Neuronal stem cell (in vitro differentiated cells): ENCODE measurements at regions not wholly inside any gene's neighbourhood (a gene's known extent, or its start where the extent isn't known, plus 50 kb on each side); places are given as distances from the start of the nearest gene placed in this dataset.

Experiments
- DNase-seq: peaks from one replicate; pipeline ENCODE4 v3.0.0-alpha.2; 2013; ENCODE audit warnings: low spot score
- H2AFZ ChIP-seq: one replicate; pipeline ENCODE4 v1.6.1; 2013; ENCODE audit warnings: mild to moderate bottlenecking, low read length, inconsistent platforms
- H2AK5ac ChIP-seq: 2 replicates; pipeline ENCODE4 v1.6.1; 2013; ENCODE audit warnings: low read depth, mild to moderate bottlenecking, inconsistent platforms, low read length, moderate library complexity, mixed read lengths
- H2BK120ac ChIP-seq: 2 replicates; pipeline ENCODE4 v1.6.1; 2013; ENCODE audit warnings: low read depth, mild to moderate bottlenecking, inconsistent platforms, low read length, moderate library complexity, mixed read lengths
- H2BK12ac ChIP-seq: one replicate; pipeline ENCODE4 v1.6.1; 2013; ENCODE audit warnings: low read length, inconsistent platforms
- H2BK15ac ChIP-seq: 2 replicates; pipeline ENCODE4 v1.6.1; 2013; ENCODE audit warnings: mild to moderate bottlenecking, low read length, inconsistent platforms, mixed read lengths
- H2BK5ac ChIP-seq: one replicate; pipeline ENCODE4 v1.6.1; 2013; ENCODE audit warnings: inconsistent platforms, mild to moderate bottlenecking, low read length, moderate library complexity
- H3K14ac ChIP-seq: one replicate; pipeline ENCODE4 v1.6.1; 2013; ENCODE audit warnings: low read length, inconsistent platforms
- H3K18ac ChIP-seq: 2 replicates; pipeline ENCODE4 v1.6.1; 2013; ENCODE audit warnings: low read length, inconsistent platforms
- H3K23ac ChIP-seq: 2 replicates; pipeline ENCODE4 v1.6.1; 2013; ENCODE audit warnings: low read depth, mild to moderate bottlenecking, mixed read lengths, low read length, inconsistent platforms; ENCODE audit not compliant: poor library complexity
- H3K27ac ChIP-seq: replicated peaks from 3 replicates; pipeline ENCODE4 v1.5.1; 2013; ENCODE audit warnings: low read length, inconsistent platforms
- H3K27me3 ChIP-seq, 3 experiments: 2 replicates each; pipeline ENCODE4 v1.6.1; 2013; ENCODE audit warnings: low read length in 3 of 3, mild to moderate bottlenecking in 2 of 3, inconsistent platforms in 1 of 3, low read depth in 1 of 3, mixed read lengths in 1 of 3, moderate library complexity in 1 of 3; ENCODE audit not compliant: control insufficient read depth in 3 of 3, insufficient read depth in 3 of 3
- H3K36me3 ChIP-seq, 2 donors: replicated peaks in 1 of 2; 2 replicates each; pipeline ENCODE4 v1.6.1; 2013; ENCODE audit warnings: low read length in 2 of 2; ENCODE audit not compliant: control insufficient read depth in 2 of 2, insufficient read depth in 2 of 2
- H3K4ac ChIP-seq: 2 replicates; pipeline ENCODE4 v1.6.1; 2013; ENCODE audit warnings: inconsistent platforms, mild to moderate bottlenecking, low read length, moderate library complexity
- H3K4me1 ChIP-seq, 2 donors: 1 replicate in 1 of 2; 2 replicates in 1 of 2; pipeline ENCODE4 v1.6.1; 2013; ENCODE audit warnings: low read length in 2 of 2, low read depth in 1 of 2; ENCODE audit not compliant: control insufficient read depth in 2 of 2, insufficient read depth in 1 of 2
- H3K4me2 ChIP-seq: one replicate; pipeline ENCODE4 v1.6.1; 2013; ENCODE audit warnings: mild to moderate bottlenecking, low read length, inconsistent platforms; ENCODE audit not compliant: insufficient read depth, poor library complexity, severe bottlenecking
- H3K4me3 ChIP-seq, 2 donors: 2 replicates each; pipeline ENCODE4 v1.5.1; 2013; ENCODE audit warnings: low read length in 2 of 2, mild to moderate bottlenecking in 2 of 2, inconsistent platforms in 1 of 2, moderate library complexity in 1 of 2
- H3K79me1 ChIP-seq: one replicate; pipeline ENCODE4 v1.6.1; 2013; ENCODE audit warnings: low read depth, mild to moderate bottlenecking, inconsistent platforms, low read length, moderate library complexity
- H3K9ac ChIP-seq: one replicate; pipeline ENCODE4 v1.6.1; 2013; ENCODE audit warnings: mild to moderate bottlenecking, low read depth, low read length, inconsistent platforms; ENCODE audit not compliant: poor library complexity
- H3K9me3 ChIP-seq, 2 donors: replicated peaks in 1 of 2; 2 replicates each; pipeline versions ENCODE3 to v1.6.1; 2013; ENCODE audit warnings: low read length in 2 of 2, mild to moderate bottlenecking in 2 of 2, inconsistent platforms in 1 of 2, low read depth in 1 of 2, mixed read lengths in 1 of 2, moderate library complexity in 1 of 2; ENCODE audit not compliant: control insufficient read depth in 2 of 2, insufficient read depth in 1 of 2
- H4K8ac ChIP-seq: one replicate; pipeline ENCODE4 v1.6.1; 2013; ENCODE audit warnings: low read depth, mild to moderate bottlenecking, inconsistent platforms, low read length, moderate library complexity
- H4K91ac ChIP-seq: one replicate; pipeline ENCODE4 v1.6.1; 2013; ENCODE audit warnings: low read length, low read depth, mild to moderate bottlenecking, inconsistent platforms; ENCODE audit not compliant: poor library complexity
- WGBS, 2 donors: extraction: QIAGEN DNeasy Blood & Tissue Kit; methylation state at CpG; one replicate each; pipeline ENCODE4 v1.1.7; 2013; ENCODE audit warnings: missing lambda C conversion rate in 2 of 2, mixed read lengths in 1 of 2; ENCODE audit not compliant: insufficient read length in 2 of 2, insufficient replicate concordance in 1 of 2; ENCODE audit errors: extremely low coverage in 2 of 2; 5-methylcytosine and 5-hydroxymethylcytosine counted together

DNA sequence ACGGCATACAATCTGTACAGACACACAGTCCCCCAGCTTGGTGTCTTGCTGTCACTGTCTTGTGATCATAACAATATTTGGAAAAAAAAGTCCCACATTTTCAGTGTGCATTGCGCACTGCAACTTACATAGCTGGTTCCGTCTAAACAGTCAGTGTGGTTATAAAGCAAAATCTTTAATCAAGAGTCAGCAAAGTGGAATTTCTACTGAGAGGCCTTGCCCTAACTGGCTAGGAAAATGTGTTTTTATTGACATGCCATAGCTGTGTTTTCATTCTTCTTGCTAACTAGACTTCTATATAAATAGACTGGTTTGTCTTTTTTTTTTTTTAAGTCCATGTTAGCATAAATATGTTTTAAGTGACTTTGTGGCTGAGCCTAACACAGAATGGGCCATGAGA is 174.8 kb downstream of the POLR2M start:
- Histone ChIP-seq H4K91ac (no peak overlapping the region), H3K14ac (no peak overlapping the region), H3K4ac (no peak overlapping the region), H2BK5ac (no peak overlapping the region), H2AK5ac (no peak overlapping the region), H3K23ac (no peak overlapping the region), H3K9me3 (no peaks in the 10 kb centered on the region), H2BK12ac (no peak overlapping the region), H4K8ac (no peak overlapping the region), H3K18ac (no peak overlapping the region), H3K36me3 (no peaks in the 10 kb centered on the region), H3K4me3 (no peak overlapping the region), H3K4me2 (no peak overlapping the region), H2BK120ac (no peak overlapping the region), H2BK15ac (no peak overlapping the region), H3K27me3 (peaks cover 0 to 6% (median 0%) of the 10 kb centered on the region in 3 experiments), H3K9ac (no peak overlapping the region), H3K79me1 (no peaks in the 10 kb centered on the region), H2AFZ (no peak overlapping the region), H3K4me1 (no peaks in the 10 kb centered on the region), H3K27ac (no peak overlapping the region)
- WGBS, 2 donors, result no CpG with 5 or more reads among the region's 3 CpGs
- DNase-seq, result no peak

DNA sequence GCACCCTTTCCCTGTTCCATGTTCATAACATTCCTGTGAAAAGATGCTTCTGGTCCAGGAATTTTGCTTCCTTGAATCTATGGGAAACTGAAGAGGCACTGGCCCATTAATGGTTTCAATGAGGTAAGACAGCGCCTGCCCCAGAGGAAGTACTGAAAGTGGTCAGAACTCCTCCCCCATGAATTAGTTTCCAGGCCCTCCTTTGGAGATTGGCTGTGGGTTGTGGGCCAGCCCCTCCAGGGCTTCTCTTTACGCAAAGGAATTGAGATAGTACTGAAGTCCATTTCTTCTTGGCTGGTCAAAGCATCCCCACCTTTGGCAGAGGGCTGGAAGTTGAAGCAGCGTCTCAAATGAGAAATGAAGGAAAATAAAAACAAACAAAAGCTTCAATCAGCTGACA is 175.5 kb downstream of the POLR2M start:
- no peak overlapping the region for H2BK120ac ChIP-seq
- H3K27ac ChIP-seq, result no peak overlapping the region
- no peak overlapping the region for H2AK5ac ChIP-seq
- H3K4me2 ChIP-seq, result no peak overlapping the region
- peaks cover 0 to 6% (median 0%) of the 10 kb centered on the region in 3 experiments for H3K27me3 ChIP-seq
- H3K9me3 ChIP-seq, result no peaks in the 10 kb centered on the region
- H3K4ac ChIP-seq, result no peak overlapping the region
- no peak for DNase-seq
- H3K9ac ChIP-seq, result no peak overlapping the region
- no peaks in the 10 kb centered on the region for H3K4me1 ChIP-seq
- H3K4me3 ChIP-seq, result no peak overlapping the region
- no peak overlapping the region for H4K8ac ChIP-seq
- no peak overlapping the region for H3K23ac ChIP-seq
- no peak overlapping the region for H2BK15ac ChIP-seq
- WGBS, 2 donors, result no CpG with 5 or more reads among the region's 3 CpGs
- H2BK12ac ChIP-seq, result no peak overlapping the region
- H3K14ac ChIP-seq, result no peak overlapping the region
- no peak overlapping the region for H3K18ac ChIP-seq
- no peaks in the 10 kb centered on the region for H3K79me1 ChIP-seq
- no peak overlapping the region for H2AFZ ChIP-seq
- H3K36me3 ChIP-seq, result no peaks in the 10 kb centered on the region
- no peak overlapping the region for H2BK5ac ChIP-seq
- no peak overlapping the region for H4K91ac ChIP-seq

DNA sequence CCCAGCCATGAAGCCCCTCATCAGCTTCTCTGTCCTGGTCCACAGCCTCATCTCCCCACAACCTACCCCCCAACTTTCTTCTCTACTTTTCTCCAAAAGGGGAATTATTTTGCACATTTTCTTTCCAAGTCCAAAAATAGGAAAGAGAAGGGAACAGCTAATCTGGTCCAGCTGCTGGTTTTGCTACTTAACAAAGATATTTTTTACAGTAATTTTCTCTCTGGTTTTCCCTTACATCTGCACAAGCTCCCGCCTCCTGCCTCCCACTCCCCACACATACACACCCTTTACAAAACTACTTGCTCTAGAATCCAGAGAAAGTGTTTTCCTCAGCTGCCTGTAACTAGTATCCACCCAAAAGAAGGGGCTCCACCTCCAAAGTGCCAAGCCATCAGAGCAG is 177.2 kb downstream of the POLR2M start:
- Histone ChIP-seq H3K27ac (no peak overlapping the region), H2BK12ac (no peak overlapping the region), H2AK5ac (no peak overlapping the region), H3K23ac (no peak overlapping the region), H3K9me3 (no peaks in the 10 kb centered on the region), H3K14ac (no peak overlapping the region), H4K8ac (no peak overlapping the region), H2BK120ac (no peak overlapping the region), H2BK15ac (no peak overlapping the region), H3K4me2 (no peak overlapping the region), H3K27me3 (peaks cover 0 to 6% (median 0%) of the 10 kb centered on the region in 3 experiments), H3K4ac (no peak overlapping the region), H3K4me3 (no peak overlapping the region), H3K36me3 (no peaks in the 10 kb centered on the region), H2AFZ (no peak overlapping the region), H3K18ac (no peak overlapping the region), H4K91ac (no peak overlapping the region), H3K4me1 (no peaks in the 10 kb centered on the region), H3K9ac (no peak overlapping the region), H2BK5ac (no peak overlapping the region), H3K79me1 (no peaks in the 10 kb centered on the region)
- no CpG with 5 or more reads among the region's 1 CpG for WGBS, 2 donors
- no peak for DNase-seq

- H2BK120ac ChIP-seq, result no peak overlapping the region
- H3K18ac ChIP-seq, result no peak overlapping the region
- no peak for DNase-seq
- no peak overlapping the region for H3K14ac ChIP-seq
- H2BK12ac ChIP-seq, result no peak overlapping the region
- H2AFZ ChIP-seq, result no peak overlapping the region
- no peak overlapping the region for H3K4me3 ChIP-seq
- no peak overlapping the region for H4K91ac ChIP-seq
- no peaks in the 10 kb centered on the region for H3K79me1 ChIP-seq
- H3K9ac ChIP-seq, result no peak overlapping the region
- no peak overlapping the region for H3K27ac ChIP-seq
- no peak overlapping the region for H3K23ac ChIP-seq
- WGBS, 2 donors, result no CpG with 5 or more reads among the region's 1 CpG
- H3K9me3 ChIP-seq, result no peaks in the 10 kb centered on the region
- H3K27me3 ChIP-seq, result peaks cover 0 to 6% (median 0%) of the 10 kb centered on the region in 3 experiments
- no peak overlapping the region for H2AK5ac ChIP-seq
- H3K4me2 ChIP-seq, result no peak overlapping the region
- no peak overlapping the region for H4K8ac ChIP-seq
- H3K4me1 ChIP-seq, result no peaks in the 10 kb centered on the region
- H3K36me3 ChIP-seq, result no peaks in the 10 kb centered on the region
- no peak overlapping the region for H2BK5ac ChIP-seq
- no peak overlapping the region for H2BK15ac ChIP-seq
- H3K4ac ChIP-seq, result no peak overlapping the region
Measured at GRCh38 chr15:57884936-57885335, 178.4 kb downstream of the POLR2M start.
